Retinal pigment epithelial cell (primary cell): ENCODE measurements at regions not wholly inside any gene's neighbourhood (a gene's known extent, or its start where the extent isn't known, plus 50 kb on each side); places are given as distances from the start of the nearest gene placed in this dataset.

Experiments used
- DNase-seq: peaks from one replicate; pipeline ENCODE4 v3.0.0-alpha.2; 2010; ENCODE audit warnings: low read depth
- H3K4me3 ChIP-seq: 2 replicates; pipeline ENCODE4 v1.5.1; 2011; ENCODE audit warnings: mild to moderate bottlenecking, low read length, control low read depth, moderate library complexity
- CTCF ChIP-seq: conservative IDR thresholded peaks from 2 replicates; pipeline ENCODE4 v1.5.1; 2011; ENCODE audit warnings: low read depth, low read length, control low read depth, inconsistent platforms

- TF ChIP-seq CTCF = no peak
- no peak for DNase-seq
- no peak overlapping the region for H3K4me3 ChIP-seq
Measured at GRCh38 chr6:108751851-108752732, 96.1 kb upstream of the ARMC2 start.

GRCh38 chr6:108752733-108753590 is 95.3 kb upstream of the ARMC2 start:
- no peak for TF ChIP-seq CTCF
- no peak overlapping the region for H3K4me3 ChIP-seq
- no peak for DNase-seq

- TF ChIP-seq CTCF = no peak
- no peak for DNase-seq
- no peak overlapping the region for H3K4me3 ChIP-seq
Measured at GRCh38 chr6:108755257-108756240, 92.7 kb upstream of the ARMC2 start.

- TF ChIP-seq CTCF = no peak
Measured at GRCh38 chr6:108757357-108757756, 90.9 kb upstream of the ARMC2 start.

GRCh38 chr6:108758884-108759283 is 89.3 kb upstream of the ARMC2 start:
- no peak for TF ChIP-seq CTCF
- DNase-seq = no peak
- H3K4me3 ChIP-seq = no peak overlapping the region

More at GRCh38 chr6:108757357-108757756, 90.9 kb upstream of the ARMC2 start:
- DNase-seq = no peak
- no peak overlapping the region for H3K4me3 ChIP-seq
